Sciatic nerve (tissue), 2 donors: ENCODE measurements at regions not wholly inside any gene's neighbourhood (a gene's known extent, or its start where the extent isn't known, plus 50 kb on each side); places are given as distances from the start of the nearest gene placed in this dataset.
A peak's percentile ranks its signal among the peaks of the same experiment; 100 is the strongest.

Experiments
- ATAC-seq: fragments of 200-7000 bp; cut with Tn5 transposase; one replicate; pipeline ENCODE4 v1.9.1; 2020; ENCODE audit warnings: mild to moderate bottlenecking, moderate library complexity
- DNase-seq: peaks from one replicate; pipeline ENCODE4 v3.0.0-alpha.2; 2020; ENCODE audit warnings: low spot score
- intact Hi-C: fragments of 100-400 bp; cut with DNase I; formaldehyde crosslinking; loops from one replicate; pipeline ENCODE4 v1.14.2; 2022
- donor health status: DM: no; HTN: no; CAD: no.
- donor health status: DM: no; HTN: no; CAD: no.

DNA sequence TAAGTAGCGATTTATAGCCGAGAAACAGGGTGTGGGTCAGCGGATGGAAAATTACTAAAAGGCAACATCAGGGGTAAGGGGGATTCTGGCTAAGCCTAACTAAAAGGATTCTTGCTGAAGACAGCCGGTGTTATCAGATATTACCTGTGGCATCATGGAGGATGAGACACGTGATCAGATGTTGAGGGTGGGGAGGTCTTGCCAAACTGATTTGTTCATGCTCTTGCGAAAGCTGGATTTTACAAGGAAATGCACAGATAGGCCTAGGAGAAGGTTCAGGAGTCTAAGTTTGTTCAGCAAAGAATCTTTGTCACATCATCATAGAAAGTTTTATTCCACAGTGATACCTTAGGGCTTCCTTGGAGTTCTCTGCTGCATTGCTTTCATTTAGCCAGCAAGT is 396.8 kb upstream of the TBL1XR1 start:
- intact Hi-C loops: no loop called here
- ATAC-seq (no peak), DNase-seq (no peak)

DNA sequence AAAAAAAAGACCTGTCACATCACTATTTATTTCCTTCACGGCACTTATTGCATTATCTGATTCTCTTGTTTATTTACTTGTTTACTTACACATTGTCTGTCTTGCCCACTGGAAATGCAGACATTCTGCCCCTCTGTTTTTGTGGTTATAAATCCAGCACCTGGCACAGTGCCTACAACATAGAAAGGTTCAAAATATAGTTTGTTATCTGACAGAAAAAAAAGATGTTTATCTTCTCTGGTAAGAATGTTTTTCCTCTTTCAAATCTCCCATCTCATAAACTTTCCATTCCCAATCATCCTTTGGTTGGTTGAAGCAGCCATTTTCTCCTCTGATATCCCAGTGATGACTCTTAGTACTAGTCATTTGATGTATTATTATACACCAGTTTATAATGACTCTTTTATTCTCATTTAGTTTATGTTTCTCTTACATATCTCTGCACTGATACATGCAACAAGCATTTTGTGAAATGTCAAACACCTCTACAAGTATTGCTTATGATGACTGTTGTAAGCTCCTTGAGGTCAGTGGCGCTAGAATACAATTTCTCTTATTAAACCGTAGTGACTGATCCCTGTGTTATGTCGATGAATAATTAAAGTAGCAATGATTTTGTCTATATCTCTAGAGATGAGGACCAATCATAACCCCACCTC is 398.4 kb upstream of the TBL1XR1 start:
- no peak for ATAC-seq
- no peak for DNase-seq
- intact Hi-C loops: no loop called here

DNA sequence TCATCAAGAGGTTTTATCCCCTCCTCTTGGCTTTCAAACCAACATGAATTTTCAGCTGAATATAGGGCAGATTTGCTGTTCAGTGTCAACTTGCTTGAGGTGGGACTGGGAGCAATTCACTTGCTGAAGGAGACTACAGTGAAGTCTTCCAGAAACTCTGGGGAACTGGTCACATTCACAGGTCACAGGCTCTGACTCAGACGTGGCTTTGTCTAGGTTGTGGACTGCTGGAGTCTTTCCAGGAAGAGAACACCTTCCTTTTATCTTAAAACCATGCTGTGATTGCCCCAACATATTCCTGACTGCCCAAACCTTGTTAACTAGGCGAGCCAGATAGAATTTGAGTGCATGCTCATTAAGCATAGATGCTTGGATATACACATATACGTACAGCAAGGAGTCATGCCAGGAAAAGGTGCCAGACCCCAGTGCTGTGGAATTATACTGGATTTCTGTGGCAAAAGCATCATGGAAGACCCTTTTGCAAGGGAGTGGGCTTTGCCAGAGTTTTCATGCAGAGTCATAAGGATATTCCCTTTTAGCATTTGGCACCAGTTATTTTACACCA is 399.1 kb upstream of the TBL1XR1 start:
- ATAC-seq: no peak
- DNase-seq: no peak
- intact Hi-C loops: no loop called here

DNA sequence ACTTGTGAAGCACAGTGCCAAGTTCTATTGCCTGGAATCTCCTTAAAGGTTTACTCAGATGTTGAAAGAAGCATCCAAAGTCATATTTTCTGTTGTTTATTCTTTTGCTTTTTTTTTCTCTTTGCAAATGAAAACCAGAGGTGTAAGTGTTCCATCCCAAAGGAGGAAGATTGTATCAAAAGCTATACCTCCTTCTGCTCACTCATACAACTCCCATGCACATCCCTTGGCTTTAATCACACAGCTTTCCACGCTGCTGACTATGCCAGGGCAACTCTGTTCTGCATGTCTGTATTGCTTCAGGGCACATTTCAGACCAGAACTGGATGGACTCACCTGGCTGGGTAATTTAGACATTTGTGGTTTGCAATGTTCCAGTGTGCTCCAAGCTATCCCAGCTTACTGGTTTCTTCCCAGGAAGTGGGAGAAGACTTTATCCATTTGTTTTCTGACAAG is 399.6 kb upstream of the TBL1XR1 start:
- DNase-seq: no peak
- intact Hi-C loops: no loop called here
- peak; percentile 7 for ATAC-seq

DNA sequence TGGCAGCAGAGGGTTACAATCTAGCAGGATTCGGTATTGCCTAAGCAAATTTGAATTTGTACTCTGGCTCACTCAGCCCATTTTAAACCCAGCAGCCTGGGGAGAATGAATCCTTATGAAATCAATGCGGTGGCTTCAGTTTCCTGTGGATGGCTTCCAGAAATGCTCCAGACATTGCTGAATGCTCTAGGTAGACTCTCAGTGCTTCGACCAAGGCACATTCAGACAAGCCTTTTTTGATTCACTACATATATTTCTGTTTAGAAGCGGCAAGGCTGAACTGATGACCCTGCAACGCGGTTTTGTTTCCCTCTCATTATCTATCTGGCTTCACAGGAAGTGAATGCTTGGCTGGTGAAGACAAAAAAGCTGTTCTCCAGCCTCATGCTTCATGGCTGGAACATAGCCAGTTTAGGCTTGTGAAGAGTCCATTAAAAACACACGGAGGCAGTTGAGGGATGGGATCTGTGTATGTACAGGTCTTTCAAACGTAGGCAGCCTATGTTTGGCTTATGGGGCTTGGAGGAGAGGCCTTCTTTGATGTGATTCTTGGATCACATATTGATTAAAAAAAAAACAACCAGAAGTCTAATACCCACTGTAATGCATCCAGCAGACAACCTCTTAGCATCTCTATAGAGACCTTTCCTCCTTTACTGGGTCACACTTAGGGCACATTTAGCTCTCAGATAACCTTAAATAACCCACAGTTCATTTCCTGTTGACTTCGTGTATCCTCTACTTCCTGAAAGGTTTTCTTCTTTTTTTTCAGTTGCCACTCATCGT is 400.2 kb upstream of the TBL1XR1 start:
- DNase-seq (peak; percentile 61), ATAC-seq (peak; percentile 84)
- intact Hi-C loops: no loop called here

DNA sequence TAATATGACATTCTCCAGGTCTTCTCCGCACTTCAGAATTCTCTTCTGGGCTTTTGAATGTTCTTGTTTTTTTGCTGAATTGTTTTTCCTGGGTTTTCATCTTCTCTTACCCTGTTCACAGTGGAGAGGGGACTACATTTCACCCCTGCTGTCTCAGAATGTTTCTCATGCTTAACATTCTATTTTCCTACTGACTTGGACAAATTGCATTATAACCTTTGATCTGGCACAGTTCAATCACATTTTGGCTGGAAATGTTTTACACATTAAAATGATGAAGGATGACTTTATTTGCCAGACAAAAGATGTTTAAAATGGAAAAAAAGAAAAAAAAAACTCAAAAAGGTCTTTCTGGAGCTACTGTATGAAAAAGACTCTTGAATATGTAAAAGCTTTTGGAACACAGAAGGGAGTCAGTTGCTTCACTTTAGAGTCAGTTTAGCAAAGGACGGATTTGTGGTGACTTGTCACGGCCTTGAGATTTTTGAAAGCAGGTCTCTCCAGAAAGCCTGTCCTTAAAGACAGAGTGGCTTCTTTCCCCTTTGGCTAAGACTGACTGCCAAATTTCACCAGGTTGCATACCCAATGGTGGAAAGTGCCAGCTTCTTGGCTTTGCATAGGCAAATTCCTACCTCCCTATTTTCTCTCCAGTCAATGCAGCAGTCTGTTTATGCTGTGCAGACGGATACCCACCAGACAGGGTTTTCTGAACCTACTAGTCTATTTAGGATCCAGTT is 401.0 kb upstream of the TBL1XR1 start:
- no peak for DNase-seq

DNA sequence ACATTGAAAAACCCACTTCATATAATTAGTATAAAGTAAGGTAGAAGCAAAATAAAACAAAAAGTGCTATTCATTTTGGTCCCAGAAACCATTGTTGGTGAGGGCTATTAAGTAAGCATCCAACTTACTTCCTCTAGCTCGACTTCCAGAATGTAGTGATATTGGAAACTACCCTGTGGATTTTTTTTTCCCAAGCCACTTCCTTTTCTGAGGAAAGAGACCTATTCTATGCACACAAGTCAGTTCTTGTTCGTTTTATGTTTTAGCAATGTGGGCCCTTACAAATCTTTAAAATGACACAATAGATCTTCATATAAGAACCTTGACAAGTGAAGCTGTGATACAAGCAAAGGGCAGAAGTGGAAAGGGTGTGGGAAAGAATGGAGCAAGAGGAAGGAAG is 402.0 kb upstream of the TBL1XR1 start:
- no peak for ATAC-seq
- intact Hi-C loops: no loop called here
- DNase-seq: no peak

More for the DNA sequence above, 401.0 kb upstream of the TBL1XR1 start:
- peak; percentile 7 for ATAC-seq
- intact Hi-C loops: no loop called here

DNA sequence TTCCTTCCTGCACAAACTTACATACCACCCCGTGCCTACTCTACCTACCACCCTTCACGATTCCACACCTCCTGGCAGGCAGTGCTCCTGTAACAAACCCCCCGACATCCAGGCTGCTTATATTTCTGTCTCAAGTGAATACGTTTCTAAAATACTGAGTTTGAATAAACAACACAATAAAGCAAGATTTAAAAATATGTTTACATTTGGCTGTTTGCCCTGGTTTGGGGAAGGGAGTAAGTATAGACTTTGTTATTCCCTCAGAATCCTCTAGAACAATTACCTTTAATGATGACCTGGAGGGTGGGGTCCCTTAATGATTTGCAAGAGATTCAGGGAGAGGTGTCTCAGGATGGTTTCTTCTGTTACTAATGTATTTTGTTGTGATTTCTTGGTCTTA is 402.6 kb upstream of the TBL1XR1 start:
- no peak for DNase-seq
- no peak for ATAC-seq
- intact Hi-C loops: no loop called here

DNA sequence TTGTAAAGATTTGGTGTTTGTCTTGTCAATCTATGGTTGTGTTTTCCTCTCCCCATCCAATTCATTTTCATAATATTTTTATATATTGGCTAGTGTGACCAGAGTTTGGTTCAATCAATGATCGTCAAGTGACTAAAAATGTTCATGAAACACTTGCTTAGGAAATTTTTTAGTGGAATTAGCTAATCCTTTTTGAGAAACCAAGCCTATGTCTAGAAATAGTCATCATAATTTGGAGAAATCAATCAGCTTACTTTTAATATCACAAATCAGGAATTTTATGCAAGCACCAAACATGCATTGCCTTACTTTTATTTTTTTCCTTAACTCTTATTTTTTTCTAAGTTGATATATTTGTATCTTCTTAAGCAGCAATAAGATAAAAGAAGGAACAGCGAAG is 403.1 kb upstream of the TBL1XR1 start:
- intact Hi-C loops: no loop called here
- no peak for ATAC-seq
- DNase-seq: no peak

DNA sequence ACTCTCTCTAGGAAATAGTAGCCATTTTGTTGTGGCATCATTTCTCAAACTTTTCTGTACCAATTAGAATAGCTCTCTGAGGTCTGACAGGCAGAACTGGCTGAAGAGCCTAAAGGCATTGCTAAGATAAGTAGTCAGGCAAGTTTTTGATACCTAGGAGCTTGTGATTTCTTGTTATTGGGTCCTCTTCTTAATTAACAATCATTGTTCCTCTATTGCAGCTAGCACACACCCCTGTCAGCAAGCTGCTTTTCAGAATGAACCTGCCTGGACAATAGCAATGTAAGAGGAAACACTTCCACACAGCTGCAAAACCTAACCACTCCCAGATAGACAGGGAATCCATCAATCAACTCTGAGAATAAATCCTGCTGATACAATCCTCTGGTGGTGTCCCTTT is 403.9 kb upstream of the TBL1XR1 start:
- intact Hi-C loops: no loop called here
- ATAC-seq: no peak
- DNase-seq: no peak

DNA sequence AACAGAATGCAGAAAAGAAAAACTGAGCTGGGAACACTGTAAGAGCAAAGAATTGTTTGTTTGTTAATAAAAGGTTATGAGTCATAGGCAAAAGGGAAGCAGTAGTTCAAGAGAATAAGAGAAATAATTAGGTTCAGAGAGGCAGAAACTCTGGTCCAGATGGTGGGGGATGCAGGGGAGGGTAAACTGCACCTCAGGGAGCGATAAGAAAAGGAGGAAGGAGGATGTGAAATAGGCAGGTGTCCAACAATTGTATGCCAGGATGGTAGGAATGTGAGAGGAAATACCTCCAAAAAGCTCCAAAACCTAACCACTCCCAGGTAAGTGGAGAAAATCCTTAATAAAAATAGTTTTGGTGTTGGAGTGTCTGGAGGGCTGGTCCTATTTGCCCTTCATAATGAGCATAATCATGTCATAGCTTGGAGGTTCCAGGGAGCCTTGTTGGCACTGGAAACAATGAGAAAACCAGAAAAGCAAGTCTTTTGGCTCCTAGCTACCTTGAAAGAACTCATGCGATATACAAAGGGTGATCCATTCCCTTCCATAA is 405.4 kb upstream of the TBL1XR1 start:
- ATAC-seq (no peak), DNase-seq (no peak)
- intact Hi-C loops: no loop called here

DNA sequence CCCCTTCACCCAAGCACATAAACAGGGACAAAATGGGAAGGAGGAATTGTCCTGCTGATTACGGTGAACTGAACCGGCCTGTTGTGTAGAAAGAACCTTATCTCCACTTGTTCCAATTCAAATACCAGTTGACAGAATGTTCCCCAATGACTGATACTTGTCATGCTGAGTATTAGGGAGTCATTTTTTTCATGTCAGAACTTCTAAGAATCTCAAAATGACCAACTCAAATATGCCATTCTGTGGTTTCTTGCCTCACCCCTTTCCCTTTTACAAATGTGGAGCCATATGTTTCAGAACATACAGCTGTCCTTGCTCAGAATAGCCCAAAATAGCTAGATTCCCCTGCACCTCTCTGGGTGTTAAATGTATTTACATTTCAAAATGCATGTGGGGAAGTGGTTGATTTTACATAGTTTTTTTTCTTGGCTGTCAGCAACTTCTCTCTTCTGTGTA is 405.9 kb upstream of the TBL1XR1 start:
- intact Hi-C loops: no loop called here
- ATAC-seq (no peak), DNase-seq (no peak)

DNA sequence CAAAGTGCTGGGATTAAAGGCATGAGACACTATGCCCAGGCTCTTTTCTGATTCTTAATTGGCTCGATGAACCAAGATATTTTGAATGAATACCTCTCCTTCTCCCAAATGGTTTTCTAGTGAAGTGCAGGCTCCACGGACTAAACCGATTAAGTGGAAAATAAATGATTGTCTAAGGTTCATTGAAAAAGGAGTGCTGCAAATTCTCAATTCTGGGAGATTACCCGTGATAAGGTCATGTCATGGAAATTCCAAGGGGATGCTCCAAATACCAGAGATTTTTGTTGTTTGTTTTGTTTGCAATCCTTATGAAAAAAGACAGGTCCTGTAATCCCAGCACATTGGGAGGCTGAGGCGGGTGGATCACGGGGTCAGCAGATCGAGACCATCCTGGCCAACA is 406.9 kb upstream of the TBL1XR1 start:
- ATAC-seq: no peak
- no peak for DNase-seq
- intact Hi-C loops: no loop called here

DNA sequence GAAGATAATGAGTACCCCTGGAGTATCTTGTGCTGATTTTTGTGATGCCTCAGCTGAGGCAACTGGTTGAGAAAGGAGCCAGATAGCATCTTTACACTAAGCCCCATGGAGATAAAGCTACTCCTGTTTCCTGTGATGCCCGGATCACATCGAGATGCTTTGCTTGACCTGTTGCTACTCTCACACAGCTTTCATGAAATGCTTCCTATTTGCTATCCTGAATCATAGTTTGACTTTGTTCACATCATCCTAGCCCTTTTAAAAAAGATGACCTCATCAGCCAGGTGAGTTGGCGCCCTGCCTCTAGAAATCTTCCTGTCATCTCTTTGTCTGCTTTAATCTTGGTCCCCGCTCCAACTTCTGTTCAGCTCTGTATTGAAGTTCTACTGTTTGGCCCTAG is 409.6 kb upstream of the TBL1XR1 start:
- ATAC-seq (no peak), DNase-seq (no peak)
- intact Hi-C loops: no loop called here

DNA sequence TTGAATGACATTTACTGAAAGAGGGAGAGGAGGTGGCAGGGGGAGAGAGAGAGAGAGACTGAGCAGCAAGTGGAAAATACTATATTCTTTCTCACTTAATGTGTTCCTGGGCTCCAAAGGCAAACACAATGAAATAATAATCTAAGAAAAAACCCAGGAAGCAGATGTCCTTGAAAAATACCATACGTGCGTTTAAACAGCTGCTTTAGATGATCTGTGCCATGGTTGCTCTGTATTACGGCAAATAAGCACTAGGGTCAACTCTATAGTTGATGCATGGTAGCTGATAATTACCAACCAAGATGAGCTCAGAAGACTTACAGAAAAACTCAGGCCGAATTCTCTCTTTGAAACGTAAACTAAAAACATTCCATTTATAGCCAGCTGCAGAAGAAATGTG is 410.3 kb upstream of the TBL1XR1 start:
- DNase-seq (no peak), ATAC-seq (no peak)
- intact Hi-C loops: no loop called here

DNA sequence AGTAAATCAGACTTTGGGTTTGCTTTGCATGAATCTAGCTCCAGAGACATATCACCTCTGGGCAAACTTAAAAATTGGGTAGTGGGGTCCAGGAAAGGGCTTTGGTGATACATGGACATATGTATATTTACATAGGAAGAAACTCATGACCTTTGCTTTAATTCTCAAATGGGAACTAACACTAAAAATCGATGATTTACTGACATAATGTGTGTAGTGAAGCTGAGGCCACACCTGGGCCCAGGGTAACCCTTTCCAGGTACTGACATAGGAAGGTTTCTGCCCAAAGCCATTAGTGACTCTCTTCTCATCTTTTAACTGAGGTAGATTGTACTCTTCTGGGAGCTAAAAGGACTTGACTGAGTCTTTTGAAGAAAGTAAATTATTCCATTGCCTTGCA is 411.2 kb upstream of the TBL1XR1 start:
- no peak for ATAC-seq
- no peak for DNase-seq
- intact Hi-C loops: no loop called here

DNA sequence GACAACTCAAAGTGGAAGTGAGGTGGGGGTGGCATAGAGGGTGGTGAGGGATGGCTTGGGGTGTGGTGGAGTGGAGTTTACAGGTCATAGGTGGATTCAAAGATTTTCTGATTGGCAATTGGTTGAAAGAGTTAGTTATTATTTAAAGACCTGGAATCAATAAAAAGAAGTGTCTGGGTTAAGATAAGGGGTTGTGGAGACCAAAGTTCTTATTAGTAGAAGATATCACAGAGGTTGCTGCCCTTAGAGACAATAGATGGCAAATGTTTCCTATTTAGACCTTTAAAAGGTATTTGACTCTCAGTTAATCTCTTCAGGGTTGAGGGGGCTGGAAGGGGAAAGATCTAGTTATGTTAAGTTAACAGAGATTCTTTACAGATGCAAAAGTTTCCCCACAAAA is 412.3 kb upstream of the TBL1XR1 start:
- ATAC-seq (no peak), DNase-seq (no peak)
- intact Hi-C loops: loop anchor here (5.0 kb wide), 1 partner anchor 507 kb away; no protein-coding TSS in a partner anchor

DNA sequence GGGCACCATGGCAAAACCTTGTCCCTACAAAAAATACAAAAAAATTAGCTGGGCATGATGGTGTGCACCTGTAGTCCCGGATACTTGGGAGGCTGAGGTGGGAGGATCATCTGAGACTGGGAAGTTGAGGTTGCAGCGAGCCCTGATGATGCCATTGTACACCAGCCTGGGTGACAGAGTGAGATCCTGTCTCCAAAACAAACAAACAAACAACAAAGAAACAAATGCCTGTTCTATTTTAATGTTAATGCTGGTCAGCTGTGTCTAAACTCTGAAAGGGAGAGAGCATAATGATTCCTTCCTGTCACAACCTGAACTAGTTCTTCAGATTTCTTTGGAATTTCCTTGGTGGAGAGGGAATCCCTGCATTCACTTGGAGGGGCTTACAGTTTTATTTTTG is 413.0 kb upstream of the TBL1XR1 start:
- intact Hi-C loops: loop anchor here (5.0 kb wide), 1 partner anchor 508 kb away; no protein-coding TSS in a partner anchor
- ATAC-seq (no peak), DNase-seq (no peak)
